Bronchial epithelial cell (primary cell): ENCODE measurements at regions not wholly inside any gene's neighbourhood (a gene's known extent, or its start where the extent isn't known, plus 50 kb on each side); places are given as distances from the start of the nearest gene placed in this dataset.
"Not testable (repeated sequence)": the region's sequence is repeated elsewhere in the genome, so short reads cannot be mapped to it uniquely, and the experiment has no call there.

Experiments
- DNase-seq: peaks from one replicate; pipeline ENCODE4 v3.0.0-alpha.2; 2010; ENCODE audit warnings: low read depth
- FAIRE-seq: peaks from 2 replicates; lab custom pipeline; 2011; peaks lifted over from hg19 to GRCh38; lab: Jason Lieb, UNC
- H3K27me3 ChIP-seq: 2 replicates; pipeline ENCODE4 v1.5.1; 2011; ENCODE audit warnings: low read length; ENCODE audit not compliant: control insufficient read depth, insufficient read depth
- H3K36me3 ChIP-seq: 2 replicates; pipeline ENCODE4 v1.5.1; 2011; ENCODE audit warnings: low read length; ENCODE audit not compliant: control insufficient read depth, insufficient read depth
- H3K4me3 ChIP-seq: 2 replicates; pipeline ENCODE4 v1.5.1; 2011; ENCODE audit warnings: mild to moderate bottlenecking, low read depth, low read length, control low read depth
- CTCF ChIP-seq: IDR thresholded peaks from 2 replicates; pipeline ENCODE4 v1.5.1; 2011; ENCODE audit warnings: mild to moderate bottlenecking, moderate library complexity, low read length, control low read depth, inconsistent platforms; ENCODE audit not compliant: insufficient read depth, severe bottlenecking

GRCh38 chr11:92168936-92169335 lies 55.7 kb upstream of the FAT3 start:
- peak; percentile 7 for DNase-seq
- Histone ChIP-seq H3K27me3 (no peaks in the 10 kb centered on the region), H3K36me3 (no peaks in the 10 kb centered on the region), H3K4me3 (no peak overlapping the region)
- TF ChIP-seq CTCF: no peak
- FAIRE-seq: no peak

GRCh38 chr11:92167571-92167970 lies 57.0 kb upstream of the FAT3 start:
- H3K4me3 ChIP-seq: no peak overlapping the region
- no peaks in the 10 kb centered on the region for H3K27me3 ChIP-seq
- FAIRE-seq (no peak), DNase-seq (no peak)
- TF ChIP-seq CTCF: no peak
- no peaks in the 10 kb centered on the region for H3K36me3 ChIP-seq

DNA sequence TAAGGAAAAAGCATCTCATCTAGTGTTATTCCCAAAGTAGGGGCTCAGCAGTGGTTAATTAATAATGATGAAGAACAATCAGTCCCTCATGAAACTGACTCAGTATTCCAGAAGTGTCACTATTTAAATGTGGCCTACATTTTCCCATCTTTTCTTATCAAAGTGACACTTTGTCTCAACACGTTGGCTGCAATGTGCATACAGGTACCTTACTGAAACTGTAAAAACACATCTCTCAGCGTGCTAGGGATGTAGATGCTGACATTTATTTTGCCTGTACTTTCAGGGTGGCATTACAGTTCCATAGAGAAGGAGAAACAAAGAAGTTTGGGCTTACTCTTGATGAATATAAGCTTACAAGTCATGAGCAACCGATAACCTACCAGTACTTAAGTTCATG lies 58.3 kb upstream of the FAT3 start:
- Histone ChIP-seq H3K27me3 (no peaks in the 10 kb centered on the region), H3K4me3 (no peak overlapping the region), H3K36me3 (no peaks in the 10 kb centered on the region)
- DNase-seq (no peak), FAIRE-seq (no peak)
- no peak for TF ChIP-seq CTCF

DNA sequence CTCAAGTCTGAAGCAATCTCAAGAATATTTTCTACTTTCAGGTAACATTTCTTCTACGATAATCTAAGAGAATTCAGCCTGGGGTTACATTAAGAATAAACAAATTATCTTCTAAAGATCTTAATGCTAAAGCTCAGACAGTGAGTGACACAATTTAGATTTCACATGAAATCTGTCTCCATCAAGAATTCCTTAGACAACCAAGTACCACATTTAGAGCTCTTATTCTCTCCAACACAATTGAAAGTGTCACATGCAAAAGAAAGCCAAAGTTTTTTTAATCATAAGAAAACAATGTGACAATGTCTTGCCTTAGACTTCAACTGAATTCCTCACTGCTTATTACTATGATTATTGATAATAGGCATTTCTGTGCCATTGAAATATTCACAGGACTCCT lies 60.7 kb upstream of the FAT3 start:
- FAIRE-seq (no peak), DNase-seq (no peak)
- no peaks in the 10 kb centered on the region for H3K36me3 ChIP-seq
- no peaks in the 10 kb centered on the region for H3K27me3 ChIP-seq
- H3K4me3 ChIP-seq: no peak overlapping the region
- no peak for TF ChIP-seq CTCF

GRCh38 chr11:92162776-92163175 lies 61.8 kb upstream of the FAT3 start:
- DNase-seq (no peak), FAIRE-seq (no peak)
- no peak overlapping the region for H3K4me3 ChIP-seq
- no peaks in the 10 kb centered on the region for H3K36me3 ChIP-seq
- H3K27me3 ChIP-seq: no peaks in the 10 kb centered on the region
- TF ChIP-seq CTCF: no peak

DNA sequence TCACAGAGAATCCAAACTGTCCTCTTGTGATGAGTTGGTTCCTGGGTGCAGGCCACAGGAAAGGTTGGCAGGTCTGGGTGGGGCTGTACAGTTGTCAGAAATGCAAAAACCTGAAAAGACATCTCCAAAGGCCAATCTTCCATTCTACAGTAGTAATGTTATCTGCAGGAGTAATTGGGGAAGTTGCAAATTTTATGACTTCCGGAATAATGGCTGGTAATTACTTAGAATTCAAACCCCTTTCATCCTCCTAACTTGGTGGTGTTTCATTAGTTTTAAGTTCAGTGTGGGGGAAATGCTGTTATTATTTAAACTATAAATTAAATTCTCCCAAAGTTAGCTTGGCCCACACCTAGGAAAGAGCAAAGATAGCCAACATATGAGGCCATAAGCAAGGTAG lies 64.7 kb upstream of the FAT3 start:
- no peak overlapping the region for H3K4me3 ChIP-seq
- DNase-seq (no peak), FAIRE-seq (no peak)
- no peaks in the 10 kb centered on the region for H3K27me3 ChIP-seq
- no peak for TF ChIP-seq CTCF
- no peaks in the 10 kb centered on the region for H3K36me3 ChIP-seq

GRCh38 chr11:92157390-92157789 lies 67.2 kb upstream of the FAT3 start:
- not testable (repeated sequence) for H3K27me3 ChIP-seq, DNase-seq, H3K4me3 ChIP-seq, H3K36me3 ChIP-seq, FAIRE-seq
